ENCODE measurements at regions not wholly inside any gene's neighbourhood (a gene's known extent, or its start where the extent isn't known, plus 50 kb on each side); places are given as distances from the start of the nearest gene placed in this dataset.

- peaks cover 19% of the 10 kb centered on the region for H3K4me1 ChIP-seq (ENCODE audit: insufficient read depth)
- TF ChIP-seq EZH2 (IDR thresholded peaks at IDR 0.05; ENCODE audit: borderline replicate concordance) (no peak), CTCF (IDR thresholded peaks at IDR 0.05; ENCODE audit: poor library complexity) (no peak), EZH2phosphoT487 (IDR thresholded peaks at IDR 0.05; ENCODE audit: low read depth, severe bottlenecking, unreplicated experiment) (no peak)
- peaks cover 4% of the 10 kb centered on the region for H3K9me3 ChIP-seq (ENCODE audit: low read depth)
- H4K20me1 ChIP-seq (ENCODE audit: insufficient read depth, poor library complexity, severe bottlenecking): no peaks in the 10 kb centered on the region
- no peak for DNase-seq (ENCODE audit: low spot score)
- H2AFZ ChIP-seq: no peak overlapping the region
- no peak overlapping the region for H3K27ac ChIP-seq
- no peaks in the 10 kb centered on the region for H3K36me3 ChIP-seq (replicated peaks; ENCODE audit: insufficient read depth, low read depth)
- peaks cover 48% of the 10 kb centered on the region for H3K27me3 ChIP-seq
- no peaks in the 10 kb centered on the region for H3K79me2 ChIP-seq
- peak overlapping the region; percentile 97 for H3K4me2 ChIP-seq
- WGBS (ENCODE audit: low lambda C conversion rate, missing lambda C conversion rate): 33% methylated on average over 7 of the region's 7 CpGs
- peak overlapping the region; percentile 77 for H3K4me3 ChIP-seq
- no peaks in the 10 kb centered on the region for H3K9me2 ChIP-seq (replicated peaks; ENCODE audit: insufficient read depth)
Observed at GRCh38 chr1:13892198-13892597, 192.2 kb downstream of the PRDM2 start.

DNA sequence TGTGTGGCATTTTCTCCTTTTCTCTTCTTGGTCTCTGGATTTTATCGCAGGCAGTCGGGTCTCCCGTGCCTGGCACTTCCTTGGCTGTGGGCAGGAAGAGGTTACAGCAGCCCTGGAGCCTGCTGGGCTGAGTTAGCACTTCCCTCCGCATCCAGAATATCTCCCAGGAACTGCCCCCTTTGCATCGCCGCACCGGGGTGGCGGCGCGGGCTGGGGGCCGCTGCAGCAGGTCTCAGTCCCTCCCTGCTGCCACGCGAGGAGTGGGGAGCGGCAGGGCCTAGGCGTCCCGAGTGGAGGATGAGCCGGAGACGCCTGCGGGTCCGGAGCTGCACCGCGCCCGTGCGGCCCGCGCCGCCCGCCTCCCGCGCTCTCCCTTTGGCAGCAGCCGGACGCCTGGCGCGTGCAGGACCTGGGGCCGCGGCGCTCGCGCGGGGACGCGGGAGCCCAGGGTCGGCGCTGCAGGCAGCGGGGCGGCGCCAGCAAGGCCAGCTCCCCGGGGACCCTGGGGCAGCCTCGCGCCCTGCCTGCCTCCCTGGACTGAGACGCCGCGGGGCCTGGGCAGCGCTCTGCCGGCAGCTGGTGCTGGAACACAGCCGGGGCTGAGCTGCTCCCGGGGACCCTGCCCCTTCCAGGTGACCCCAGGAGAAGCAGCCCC lies 192.8 kb downstream of the PRDM2 start:
- peaks cover 19% of the 10 kb centered on the region for H3K4me1 ChIP-seq (ENCODE audit: insufficient read depth)
- no peak for TF ChIP-seq EZH2phosphoT487 (IDR thresholded peaks at IDR 0.05; ENCODE audit: low read depth, severe bottlenecking, unreplicated experiment)
- H3K9me2 ChIP-seq (replicated peaks; ENCODE audit: insufficient read depth): no peaks in the 10 kb centered on the region
- peak overlapping the region; percentile 97 for H3K4me2 ChIP-seq
- under 1% methylated on average over 57 of the region's 57 CpGs for WGBS (ENCODE audit: low lambda C conversion rate, missing lambda C conversion rate)
- peak; percentile 61 for DNase-seq (ENCODE audit: low spot score)
- H4K20me1 ChIP-seq (ENCODE audit: insufficient read depth, poor library complexity, severe bottlenecking): no peaks in the 10 kb centered on the region
- H3K27ac ChIP-seq: no peak overlapping the region
- no peaks in the 10 kb centered on the region for H3K36me3 ChIP-seq (replicated peaks; ENCODE audit: insufficient read depth, low read depth)
- no peaks in the 10 kb centered on the region for H3K79me2 ChIP-seq
- H3K27me3 ChIP-seq: peaks cover 48% of the 10 kb centered on the region
- H3K9me3 ChIP-seq (ENCODE audit: low read depth): no peaks in the 10 kb centered on the region
- H3K4me3 ChIP-seq: peak overlapping the region; percentile 77
- peak overlapping the region; percentile 95 for H2AFZ ChIP-seq

DNA sequence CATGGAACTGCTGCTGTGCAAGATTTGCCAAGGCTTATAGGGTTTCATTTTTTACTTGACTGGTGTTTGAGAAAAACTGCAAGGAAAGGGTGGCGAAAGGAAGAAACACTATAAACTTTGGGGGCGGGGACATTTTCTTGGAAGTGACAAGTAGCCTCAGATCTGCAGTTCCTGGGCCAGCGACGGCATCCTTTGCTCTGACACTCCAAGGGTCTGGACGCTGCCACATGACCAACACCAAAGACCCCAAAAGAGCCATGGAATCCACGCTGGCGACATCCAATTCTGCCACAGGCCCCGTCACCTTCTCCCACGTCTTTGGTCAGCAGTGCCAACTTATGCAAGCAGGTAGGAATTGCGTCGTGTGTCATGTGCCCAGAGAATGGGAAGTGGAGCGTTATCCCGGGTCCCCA lies 193.4 kb downstream of the PRDM2 start:
- H3K4me3 ChIP-seq: peak overlapping the region; percentile 77
- DNase-seq (ENCODE audit: low spot score): peak; percentile 25
- no peaks in the 10 kb centered on the region for H3K79me2 ChIP-seq
- no peaks in the 10 kb centered on the region for H3K9me2 ChIP-seq (replicated peaks; ENCODE audit: insufficient read depth)
- H3K27ac ChIP-seq: no peak overlapping the region
- TF ChIP-seq EZH2phosphoT487 (IDR thresholded peaks at IDR 0.05; ENCODE audit: low read depth, severe bottlenecking, unreplicated experiment) (no peak), CTCF (IDR thresholded peaks at IDR 0.05; ENCODE audit: poor library complexity) (no peak), EZH2 (IDR thresholded peaks at IDR 0.05; ENCODE audit: borderline replicate concordance) (no peak)
- H3K36me3 ChIP-seq (replicated peaks; ENCODE audit: insufficient read depth, low read depth): no peaks in the 10 kb centered on the region
- peaks cover 45% of the 10 kb centered on the region for H3K27me3 ChIP-seq
- peak overlapping the region; percentile 95 for H2AFZ ChIP-seq
- H3K9me3 ChIP-seq (ENCODE audit: low read depth): no peaks in the 10 kb centered on the region
- H4K20me1 ChIP-seq (ENCODE audit: insufficient read depth, poor library complexity, severe bottlenecking): no peaks in the 10 kb centered on the region
- H3K4me2 ChIP-seq: peak overlapping the region; percentile 97
- H3K4me1 ChIP-seq (ENCODE audit: insufficient read depth): peaks cover 19% of the 10 kb centered on the region
- WGBS (ENCODE audit: low lambda C conversion rate, missing lambda C conversion rate): 43% methylated on average over 13 of the region's 13 CpGs

GRCh38 chr1:13896932-13897331 lies 196.9 kb downstream of the PRDM2 start:
- 95% methylated on average over 2 of the region's 2 CpGs for WGBS (ENCODE audit: low lambda C conversion rate, missing lambda C conversion rate)
- no peak for TF ChIP-seq EZH2 (IDR thresholded peaks at IDR 0.05; ENCODE audit: borderline replicate concordance)
- TF ChIP-seq CTCF (IDR thresholded peaks at IDR 0.05; ENCODE audit: poor library complexity): no peak
- no peak for TF ChIP-seq EZH2phosphoT487 (IDR thresholded peaks at IDR 0.05; ENCODE audit: low read depth, severe bottlenecking, unreplicated experiment)
- peaks cover 11% of the 10 kb centered on the region for H3K4me1 ChIP-seq (ENCODE audit: insufficient read depth)
- DNase-seq (ENCODE audit: low spot score): no peak
- H3K36me3 ChIP-seq (replicated peaks; ENCODE audit: insufficient read depth, low read depth): no peaks in the 10 kb centered on the region
- no peak overlapping the region for H3K27ac ChIP-seq
- H2AFZ ChIP-seq: no peak overlapping the region
- peaks cover 32% of the 10 kb centered on the region for H3K27me3 ChIP-seq
- no peaks in the 10 kb centered on the region for H3K9me3 ChIP-seq (ENCODE audit: low read depth)
- H3K4me3 ChIP-seq: no peak overlapping the region
- no peaks in the 10 kb centered on the region for H3K79me2 ChIP-seq
- H4K20me1 ChIP-seq (ENCODE audit: insufficient read depth, poor library complexity, severe bottlenecking): no peaks in the 10 kb centered on the region
- no peak overlapping the region for H3K4me2 ChIP-seq
- H3K9me2 ChIP-seq (replicated peaks; ENCODE audit: insufficient read depth): no peaks in the 10 kb centered on the region

Data from hepatocyte (in vitro differentiated cells).